Hypothalamus (tissue), 51 donors: ENCODE measurements at regions not wholly inside any gene's neighbourhood (a gene's known extent, or its start where the extent isn't known, plus 50 kb on each side); places are given as distances from the start of the nearest gene placed in this dataset.

Source experiments
- DNase-seq, 51 donors: peaks; one replicate each; lab custom pipeline; 2025; lab: John Stamatoyannopoulos, UW

DNA sequence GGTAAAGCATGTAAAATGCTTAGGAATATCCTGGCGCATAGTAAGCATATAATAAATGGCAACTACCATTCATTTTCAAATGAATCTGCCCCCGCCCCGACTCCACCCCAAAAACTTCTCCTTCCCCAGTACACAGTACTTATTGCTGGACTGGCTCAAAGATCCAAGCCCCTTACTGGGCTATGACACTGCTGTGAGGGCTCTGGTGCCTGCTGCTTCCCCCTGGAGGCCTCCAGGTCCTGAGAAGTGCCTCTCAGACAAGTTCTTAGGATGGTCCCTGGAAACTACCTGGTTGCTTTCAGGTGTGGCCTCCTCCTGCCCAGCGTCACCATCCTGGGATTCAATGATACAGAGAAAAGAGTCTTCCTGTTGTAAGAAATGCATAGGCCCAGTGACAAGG lies 190.6 kb upstream of the NTM start:
- no peak for DNase-seq

DNA sequence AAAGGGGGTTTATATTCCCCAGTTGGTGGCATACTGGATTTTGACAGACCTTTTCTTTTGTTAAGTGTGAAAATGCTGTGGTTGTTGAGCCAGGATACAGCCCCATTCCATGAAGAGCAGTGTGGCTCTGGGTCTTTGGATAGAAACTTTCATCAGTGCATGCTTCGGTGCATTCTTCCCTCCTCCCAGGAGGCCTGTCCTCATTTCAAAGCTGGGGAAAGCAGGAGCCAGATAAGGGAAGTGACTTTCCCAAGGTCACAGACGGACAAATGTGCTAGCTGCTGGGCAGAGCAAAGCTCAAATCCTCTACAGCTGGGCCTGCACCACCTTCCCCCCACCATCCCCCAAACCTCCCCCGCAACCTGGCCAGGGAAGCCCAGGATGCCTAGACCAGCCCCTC lies 184.5 kb upstream of the NTM start:
- DNase-seq: no peak

DNA sequence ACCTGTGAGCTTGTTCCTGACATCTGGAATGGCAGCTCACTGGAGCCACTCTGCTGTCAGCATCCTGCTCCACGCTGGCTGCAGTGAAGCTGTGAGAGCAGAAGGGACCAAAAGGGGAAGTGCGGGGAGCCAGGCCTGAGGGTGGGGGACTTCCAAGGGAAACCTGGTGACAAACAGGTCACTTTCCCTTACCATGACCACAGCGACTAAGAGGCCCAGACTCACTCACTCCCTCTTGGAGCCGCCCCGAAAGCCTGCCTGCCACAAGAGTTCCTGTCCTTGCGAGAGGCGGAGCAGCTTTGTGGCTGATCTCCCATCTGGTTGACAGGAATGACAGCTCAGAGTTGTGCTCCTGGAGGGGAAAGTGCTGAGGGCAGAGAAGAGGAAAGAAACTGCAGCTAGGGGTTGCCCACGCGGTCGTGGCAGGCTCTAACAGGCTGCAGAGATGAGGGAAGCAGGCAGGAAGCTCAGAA lies 183.8 kb upstream of the NTM start:
- peak in 1 of 51 donors; percentile 8 for DNase-seq

DNA sequence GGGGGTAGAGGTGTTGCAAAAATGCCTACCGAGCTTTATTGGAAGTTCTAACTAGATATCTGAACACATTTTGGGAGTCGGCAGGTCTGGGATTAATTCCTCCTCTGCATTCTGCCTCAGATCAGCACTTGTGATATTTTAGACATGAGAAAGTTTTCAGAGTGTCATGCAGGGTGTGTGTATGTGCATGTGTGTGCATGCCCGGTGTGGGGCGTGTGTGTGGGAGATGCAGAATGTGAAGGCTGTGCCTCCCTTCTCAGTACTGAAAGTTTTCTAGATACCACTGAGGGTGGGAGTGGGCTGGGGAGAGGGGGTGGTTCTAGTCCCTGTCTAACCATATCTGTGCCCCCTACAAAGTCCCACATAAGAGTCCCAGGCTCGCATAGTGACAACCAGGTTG lies 180.0 kb upstream of the NTM start:
- no peak for DNase-seq

DNA sequence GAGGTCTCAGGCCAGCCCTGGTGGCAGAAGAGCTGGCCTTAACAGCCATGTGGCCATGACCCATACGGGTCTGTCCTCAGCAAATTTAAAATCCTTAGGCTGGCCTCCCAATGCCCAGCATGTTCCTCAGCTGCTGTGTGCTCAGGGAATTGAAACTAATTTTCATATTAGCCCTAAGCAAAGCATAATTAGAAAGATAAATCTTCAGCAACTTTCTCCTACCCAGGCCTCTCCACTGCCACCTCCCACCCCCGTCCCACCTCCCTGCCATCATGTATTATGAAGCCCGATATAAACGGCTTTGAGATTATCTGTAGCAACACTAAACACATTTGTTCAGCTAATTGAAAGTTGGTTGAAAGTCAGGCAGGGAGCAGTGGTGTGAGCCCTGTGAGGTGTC lies 178.8 kb upstream of the NTM start:
- no peak for DNase-seq

DNA sequence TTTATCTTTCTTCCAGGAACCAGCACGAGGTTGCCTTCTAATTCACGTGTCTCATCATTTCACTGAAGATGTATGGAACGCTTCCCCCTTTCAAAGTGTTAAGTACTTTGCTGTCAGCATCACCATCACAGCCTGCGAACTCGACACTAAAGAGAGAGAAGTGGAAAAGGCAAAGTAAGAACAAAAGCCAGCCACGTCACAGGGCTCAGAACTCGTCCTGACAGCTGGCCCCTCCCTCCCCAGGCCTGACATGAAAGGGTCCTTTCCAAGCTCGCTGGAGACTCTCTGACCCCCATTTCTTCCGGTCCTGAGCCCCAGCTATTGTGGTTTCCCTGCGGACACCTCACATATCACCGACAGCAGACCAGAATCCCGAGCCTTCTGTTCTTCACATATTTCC lies 177.8 kb upstream of the NTM start:
- no peak for DNase-seq

DNA sequence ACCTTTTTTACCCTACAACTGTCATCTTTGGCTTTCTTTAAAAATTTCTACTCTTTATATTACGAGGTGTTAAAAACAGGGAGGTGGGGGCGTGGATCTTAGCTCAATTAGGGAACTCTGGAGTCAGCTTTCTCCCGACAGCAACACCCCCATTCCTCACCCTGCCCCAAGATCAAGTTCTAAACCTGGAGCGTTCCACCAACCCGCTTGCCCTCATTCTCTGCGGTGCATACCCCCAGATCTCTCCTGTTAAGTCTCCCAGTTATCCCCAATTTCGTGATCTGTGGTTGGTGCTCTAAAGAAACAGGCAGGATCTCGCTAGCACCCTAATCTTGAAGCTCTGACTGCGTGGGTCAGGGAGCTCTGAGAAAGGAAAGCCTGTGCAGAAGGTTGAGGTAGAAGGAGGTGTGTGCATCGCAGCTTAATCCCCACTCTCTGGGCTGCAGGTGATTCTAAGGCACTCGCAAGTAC lies 177.3 kb upstream of the NTM start:
- DNase-seq: no peak

DNA sequence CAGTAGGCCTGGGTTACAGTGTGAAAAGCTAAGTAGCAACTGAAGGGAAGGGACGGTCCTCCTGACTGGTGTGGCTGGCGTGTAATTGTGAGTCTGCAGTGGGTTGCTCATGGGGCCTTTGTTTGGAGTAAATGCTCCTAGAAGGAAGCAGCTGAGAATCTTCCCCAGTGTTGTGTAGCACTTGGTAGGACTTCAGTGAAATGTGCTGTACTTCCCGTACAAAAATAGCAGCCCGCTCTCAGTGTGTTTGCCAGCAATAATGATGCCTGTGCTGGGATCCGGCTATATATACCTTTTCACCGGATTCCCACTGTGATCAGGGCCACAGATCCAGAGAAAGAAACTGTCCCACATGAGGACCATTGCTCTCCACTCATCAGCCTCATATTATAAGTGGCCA lies 175.7 kb upstream of the NTM start:
- no peak for DNase-seq

DNA sequence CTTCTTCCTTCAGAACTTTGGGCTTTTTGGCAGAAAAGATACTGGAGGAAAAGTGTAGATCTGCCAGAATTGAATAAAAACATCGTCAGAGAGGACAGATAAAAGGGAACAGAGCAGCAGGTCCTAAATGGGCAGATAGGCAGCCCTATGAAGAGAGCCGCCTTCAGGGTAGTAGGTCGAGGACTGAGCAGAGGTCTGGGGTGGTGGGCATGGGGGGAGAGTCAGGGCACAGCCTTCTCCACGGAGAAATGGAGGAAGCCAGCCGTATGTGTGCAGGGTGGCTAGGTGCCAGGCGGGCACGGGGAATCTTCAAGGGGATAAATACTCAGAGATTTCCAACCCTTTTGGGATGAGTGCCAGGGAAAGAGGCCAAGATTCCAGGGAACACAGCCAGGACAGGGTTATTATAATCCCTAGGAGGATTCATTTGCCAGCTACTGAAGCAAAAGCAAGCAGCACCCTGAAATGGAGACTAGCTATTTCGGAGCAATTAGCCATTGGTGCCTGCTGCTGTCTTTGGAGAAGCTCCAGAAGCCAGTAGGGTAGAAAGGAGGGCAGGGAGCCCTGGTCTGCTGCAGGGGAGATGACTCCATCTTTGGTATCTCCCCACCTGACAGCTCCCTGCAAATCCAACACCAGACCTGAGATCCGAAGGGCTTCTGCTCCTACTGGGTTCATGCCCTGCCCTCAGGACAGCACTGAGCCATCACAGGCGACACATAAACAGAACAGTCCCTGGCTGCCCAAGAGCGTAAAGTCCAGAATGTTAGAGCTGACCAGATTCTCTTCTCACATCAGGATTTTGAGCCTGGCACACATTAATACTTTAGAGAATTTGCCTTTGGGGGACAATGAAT lies 174.5 kb upstream of the NTM start:
- peak in 18 of 51 donors; percentile 3 to 62 (median 18) for DNase-seq

DNA sequence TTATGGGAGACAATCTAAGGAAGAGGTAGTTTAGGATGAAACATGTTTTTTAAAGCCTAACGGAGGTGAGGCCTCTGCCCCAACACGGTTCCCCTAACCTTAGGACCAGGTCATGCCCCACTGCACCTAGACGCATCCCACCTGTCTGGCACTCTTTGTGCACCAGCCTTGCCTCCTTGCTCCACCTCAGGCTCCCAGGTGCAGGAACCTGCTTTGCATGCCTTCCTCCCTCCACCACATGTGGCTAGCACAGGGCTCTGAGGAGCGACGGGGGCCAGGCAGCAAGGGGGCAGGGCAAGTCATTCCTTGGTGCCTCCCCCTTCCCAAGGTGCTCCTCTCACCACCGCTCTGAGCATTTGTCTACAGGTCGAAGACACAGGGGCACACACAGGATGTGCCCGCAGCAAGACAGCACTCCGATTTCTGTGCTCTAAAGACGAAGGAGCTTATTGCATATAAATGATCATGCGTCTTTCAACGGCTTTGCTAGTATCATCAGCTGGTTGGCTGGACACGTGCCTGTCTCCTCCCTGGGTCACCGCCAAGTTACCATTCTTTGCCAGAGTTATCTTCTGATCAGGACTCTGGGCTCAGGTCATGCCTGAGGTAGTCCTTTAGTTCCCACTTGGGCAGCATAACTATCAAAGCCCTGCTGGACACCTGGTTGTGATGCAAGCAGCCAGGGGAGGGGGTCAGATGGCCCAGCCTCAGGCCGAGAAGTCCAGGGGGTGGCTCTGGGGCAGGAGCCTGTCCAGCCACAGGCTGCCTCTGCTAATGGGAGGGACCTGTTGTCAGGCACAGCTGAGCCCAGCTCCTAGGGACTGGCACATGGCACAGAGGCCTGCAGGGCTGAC lies 172.0 kb upstream of the NTM start:
- DNase-seq: no peak

DNA sequence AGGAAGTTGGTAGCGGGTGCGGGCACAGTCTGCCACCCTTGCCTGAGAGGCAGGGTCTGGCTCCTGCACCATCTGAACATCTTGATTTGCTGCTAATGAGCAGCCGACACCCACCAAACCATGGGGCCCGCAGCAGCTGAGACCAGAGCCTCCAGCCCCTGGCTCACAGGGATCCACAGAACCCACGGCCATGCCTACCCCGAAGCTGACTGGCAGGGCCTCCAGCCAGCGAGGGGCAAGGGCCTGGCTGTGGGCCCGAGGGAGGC lies 171.5 kb upstream of the NTM start:
- no peak for DNase-seq

DNA sequence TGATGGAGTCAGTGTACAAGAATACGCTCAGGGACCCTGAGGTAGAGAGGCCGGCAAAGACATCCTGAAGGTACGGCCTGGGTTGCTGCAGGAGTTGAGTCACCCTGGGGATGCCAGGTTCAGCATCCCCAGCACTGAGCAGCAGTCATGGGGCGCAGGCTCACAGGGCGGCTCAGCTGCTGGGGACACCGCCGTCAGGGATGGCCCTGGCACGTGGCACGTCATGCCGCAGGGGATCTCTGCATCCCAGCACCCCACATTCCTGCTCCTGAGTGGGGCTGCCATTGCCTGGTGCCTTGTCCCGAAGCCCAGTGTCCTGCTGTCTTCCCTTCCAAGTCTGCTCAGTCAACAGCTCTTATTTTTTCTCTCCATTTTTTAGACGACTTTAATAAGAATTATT lies 168.7 kb upstream of the NTM start:
- no peak for DNase-seq

DNA sequence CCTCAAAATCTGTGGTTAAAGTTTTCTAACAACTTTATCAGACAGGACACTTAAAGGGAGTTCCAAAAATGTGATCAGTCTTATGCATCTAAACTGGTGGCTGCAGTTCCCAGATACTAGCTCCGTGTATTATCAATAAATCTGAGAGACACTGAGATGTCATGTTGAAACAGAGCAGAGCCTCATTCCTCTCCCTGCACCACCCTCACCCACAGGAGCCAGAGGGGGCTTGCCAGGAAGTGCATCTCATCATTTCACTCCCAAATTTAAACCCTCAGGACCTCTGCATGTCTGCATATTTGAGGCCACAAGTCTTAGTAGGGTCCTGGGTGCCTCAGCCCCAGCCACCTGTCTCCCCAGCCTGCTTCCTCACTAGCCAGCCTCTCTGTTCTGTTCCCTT lies 167.4 kb upstream of the NTM start:
- DNase-seq: no peak

DNA sequence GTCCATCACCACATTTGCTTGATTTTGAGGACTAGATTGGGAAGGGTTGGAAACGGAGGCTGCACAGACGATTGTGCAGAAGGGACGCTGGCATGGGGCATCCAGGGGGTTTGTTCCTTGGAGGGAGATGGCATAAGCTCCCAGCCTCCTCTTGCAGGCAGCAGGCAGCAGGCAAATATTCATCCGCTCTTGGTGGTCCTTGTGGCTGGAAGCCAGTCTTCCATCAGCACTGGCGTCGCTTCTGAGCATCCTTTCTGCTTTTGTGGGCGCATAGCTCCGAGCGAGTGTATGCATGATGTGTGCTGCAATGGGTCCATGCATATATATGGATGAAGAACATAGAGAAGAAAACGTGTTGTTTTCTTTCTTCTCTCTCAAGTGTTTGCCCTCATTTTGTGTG lies 166.1 kb upstream of the NTM start:
- DNase-seq: no peak

DNA sequence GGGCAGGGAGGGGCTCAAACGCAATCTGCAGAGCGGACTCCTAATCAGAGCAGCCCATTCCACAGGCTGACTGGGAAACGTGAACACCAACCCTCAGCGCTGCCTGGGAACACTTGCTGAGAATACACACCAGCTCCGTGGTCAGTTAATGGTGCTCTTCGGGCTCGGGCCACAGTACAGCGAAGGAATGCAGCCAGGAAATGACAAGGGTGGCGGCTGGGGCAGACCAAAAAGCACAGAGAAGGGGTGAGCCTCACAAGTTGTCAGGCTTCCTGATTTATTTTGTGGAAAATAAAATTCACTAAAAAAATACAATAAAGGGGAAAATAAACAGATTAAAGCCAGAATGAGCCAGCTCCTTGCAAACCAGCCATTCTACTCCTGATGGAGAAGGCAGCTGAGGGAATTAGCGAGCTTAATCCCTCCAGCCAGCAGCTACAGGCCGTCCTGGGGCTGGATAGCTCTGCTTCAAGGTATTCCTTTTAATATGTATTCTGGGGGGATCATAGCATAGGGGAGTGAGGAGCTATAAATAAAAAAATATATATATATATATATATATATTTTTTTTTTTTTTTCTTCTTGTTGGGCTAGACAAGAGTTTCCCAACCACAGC lies 165.5 kb upstream of the NTM start:
- DNase-seq: no peak

DNA sequence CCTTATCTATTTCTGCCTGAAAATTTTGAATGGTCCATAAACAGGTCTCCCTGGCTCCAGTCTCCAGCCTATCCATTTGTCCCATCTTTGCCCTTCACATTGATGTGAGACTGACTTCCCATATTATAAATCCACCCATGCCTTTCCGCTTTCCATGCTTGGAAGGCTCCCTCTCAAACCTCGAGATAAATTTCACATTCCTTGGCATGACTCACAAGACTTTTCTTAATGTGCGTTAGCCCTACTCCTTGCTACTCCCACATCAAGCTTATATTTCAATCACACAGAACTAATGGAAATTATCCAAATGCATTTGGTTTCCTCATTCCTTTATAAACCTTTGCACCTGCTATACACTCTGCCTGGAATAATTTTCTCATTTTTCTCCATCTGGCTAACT lies 163.7 kb upstream of the NTM start:
- DNase-seq: no peak

DNA sequence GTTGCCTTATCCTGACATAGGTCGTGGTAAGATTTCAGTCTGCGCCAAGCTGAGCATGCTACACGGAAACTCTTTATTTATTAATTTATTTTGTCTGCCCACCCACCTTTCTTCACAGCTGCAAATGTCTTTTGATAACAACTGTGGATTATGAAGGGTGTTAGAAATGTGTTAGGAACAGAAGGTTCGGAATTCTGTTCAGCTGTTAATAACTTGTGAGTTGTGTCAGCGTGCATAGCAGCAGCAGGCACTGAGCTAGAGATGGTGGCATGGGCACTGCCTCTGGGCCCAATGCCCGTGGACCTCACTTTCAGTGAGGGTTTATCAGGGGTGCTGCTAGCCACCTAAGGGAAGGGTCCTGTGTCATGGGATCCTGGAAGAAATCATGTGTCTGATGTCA lies 162.5 kb upstream of the NTM start:
- DNase-seq: no peak

DNA sequence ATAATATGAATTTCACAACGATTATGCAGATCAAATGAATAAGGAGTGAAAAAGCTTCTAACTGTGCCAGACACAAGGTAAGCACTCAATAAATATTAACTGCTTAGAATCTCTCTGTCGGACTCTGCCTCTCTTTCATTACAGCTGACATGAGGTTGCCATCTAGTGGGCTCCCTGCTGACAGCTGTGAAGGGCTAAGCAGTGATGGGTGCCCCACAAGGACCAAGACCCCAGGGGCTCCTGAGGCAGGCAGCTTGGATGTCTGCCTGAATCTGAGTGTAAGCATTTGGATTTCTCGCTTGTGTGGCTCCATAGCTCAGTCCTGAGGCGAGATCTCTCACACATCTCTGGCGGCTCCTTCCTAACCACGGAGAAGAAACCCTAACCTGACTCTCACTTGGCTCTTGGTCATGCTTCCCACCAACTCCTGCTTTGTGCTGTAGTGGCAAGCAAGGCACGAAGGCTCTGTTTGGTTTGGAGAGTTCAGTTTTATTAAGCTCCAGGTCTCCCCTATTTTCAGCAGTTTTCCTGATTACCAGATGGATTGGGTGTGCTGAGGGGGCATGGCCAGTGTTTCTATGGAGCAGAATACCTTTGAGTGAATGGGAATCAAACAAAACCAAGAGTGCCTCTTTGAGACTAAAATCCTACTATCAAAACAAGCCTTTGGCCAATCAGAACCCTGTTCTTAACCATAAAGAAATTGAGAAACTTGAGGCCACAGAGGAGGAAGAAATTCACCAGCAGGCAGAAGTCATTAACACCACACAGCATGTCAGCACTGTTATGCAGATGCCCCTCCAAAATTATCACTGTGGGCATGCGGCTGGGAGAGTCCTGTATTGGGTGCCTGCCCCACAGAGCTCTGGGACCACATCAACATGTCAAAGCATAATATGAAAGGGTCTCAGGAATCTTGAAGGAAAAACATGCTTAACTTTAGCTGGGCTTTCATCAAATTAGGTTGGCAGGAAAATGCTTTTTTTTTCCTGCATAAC lies 152.8 kb upstream of the NTM start:
- peak in 1 of 51 donors; percentile 19 for DNase-seq

DNA sequence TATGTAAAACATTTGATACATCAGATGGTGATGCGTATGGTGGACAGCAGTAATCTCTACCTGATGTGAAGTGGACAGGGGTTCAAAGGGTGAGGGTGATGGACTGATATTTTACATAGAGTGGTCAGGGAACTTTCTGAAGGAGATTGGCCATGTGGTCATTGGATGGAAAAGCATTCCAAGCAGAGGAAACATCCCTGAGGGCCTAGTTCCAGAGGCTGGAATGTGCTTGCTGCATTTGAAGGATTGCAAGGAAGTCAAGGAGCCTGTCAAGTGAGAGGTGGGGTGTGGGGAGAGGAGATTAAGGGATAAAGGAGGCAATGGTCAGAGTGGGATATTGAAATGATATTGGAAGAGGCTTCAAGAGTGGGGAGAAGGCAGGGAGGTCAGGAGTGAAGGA lies 151.9 kb upstream of the NTM start:
- DNase-seq: no peak

DNA sequence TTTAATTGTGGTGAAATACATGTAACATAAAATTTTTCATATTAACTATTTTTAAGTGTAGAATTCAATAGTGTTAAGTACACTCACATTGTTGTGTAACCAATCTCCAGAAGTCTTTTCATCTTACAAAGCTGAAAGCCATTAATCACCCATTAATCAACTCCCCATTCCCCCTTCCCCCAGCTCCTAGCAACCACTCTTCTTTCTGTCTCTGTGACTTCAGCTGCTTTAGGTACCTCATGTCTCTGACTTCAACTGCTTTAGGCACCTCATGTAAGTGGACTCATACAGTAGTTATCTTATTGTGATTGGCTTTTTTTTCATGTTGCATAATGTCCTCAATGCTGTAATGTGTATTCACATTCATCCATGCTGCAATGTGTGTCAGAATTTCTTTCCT lies 150.8 kb upstream of the NTM start:
- DNase-seq: no peak
